HG02798 (cell line): ENCODE measurements at regions not wholly inside any gene's neighbourhood (a gene's known extent, or its start where the extent isn't known, plus 50 kb on each side); places are given as distances from the start of the nearest gene placed in this dataset.

Experiments
- ATAC-seq: cut with Tn5 transposase; IDR thresholded peaks from one replicate; pipeline ENCODE4 v1.9.1; 2021; ENCODE audit warnings: mild to moderate bottlenecking; ENCODE audit not compliant: unreplicated experiment, poor library complexity

DNA sequence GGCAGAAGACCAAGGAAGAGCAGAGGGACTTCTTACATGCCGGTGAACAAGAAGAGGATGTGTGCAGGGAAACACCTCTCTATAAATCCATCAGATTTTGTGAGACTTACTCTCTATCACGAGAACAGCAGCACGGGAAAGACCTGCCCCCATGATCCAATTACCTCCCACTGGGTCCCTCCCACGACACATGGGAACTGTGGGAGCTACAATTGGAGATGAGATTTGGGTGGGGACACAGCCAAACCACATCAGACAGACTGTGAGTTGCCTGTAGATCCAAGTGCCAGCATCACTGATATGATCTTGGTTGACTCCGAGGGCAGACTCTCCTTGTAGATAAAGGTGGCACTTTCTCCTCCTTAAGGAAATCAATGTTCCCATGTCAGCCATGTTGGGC is 414.8 kb upstream of the JARID2 start:
- no peak for ATAC-seq

DNA sequence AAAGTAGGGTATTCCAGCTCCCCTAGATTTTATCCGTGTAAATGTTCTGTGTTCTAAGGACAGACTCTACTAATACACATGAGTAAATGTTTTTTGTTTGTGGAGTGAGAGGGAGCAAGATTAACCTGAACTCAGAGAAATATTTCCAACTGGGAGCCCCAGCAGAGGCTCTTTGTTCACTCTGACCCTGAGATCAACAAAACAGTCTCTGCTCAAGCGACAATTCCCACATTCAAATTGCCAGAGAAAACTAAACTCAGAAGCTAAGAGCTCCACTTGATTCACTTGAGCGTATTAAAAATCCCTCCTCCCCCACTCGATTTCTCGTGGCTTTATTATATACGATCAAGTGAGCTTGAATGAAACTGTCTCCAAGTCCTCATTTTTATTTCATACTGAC is 413.9 kb upstream of the JARID2 start:
- no peak for ATAC-seq

DNA sequence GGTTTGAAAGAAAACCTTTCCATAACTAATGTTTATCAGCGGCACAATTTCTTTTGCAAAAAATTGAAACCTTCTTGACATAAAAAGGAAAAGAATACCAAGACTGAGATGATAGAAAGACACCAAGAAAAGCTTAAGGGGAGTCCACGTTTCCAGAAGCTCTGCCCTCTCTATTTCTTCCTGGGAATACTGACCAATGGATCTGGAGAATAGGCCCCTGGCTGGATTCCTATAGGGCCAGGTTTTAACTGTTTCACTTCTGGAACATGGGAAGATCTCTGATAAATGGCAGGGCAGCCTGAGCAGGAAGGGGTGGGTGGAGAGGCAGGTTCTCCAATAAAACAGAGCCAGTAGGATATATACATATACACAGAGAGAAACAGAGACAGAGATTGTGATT is 413.4 kb upstream of the JARID2 start:
- no peak for ATAC-seq

DNA sequence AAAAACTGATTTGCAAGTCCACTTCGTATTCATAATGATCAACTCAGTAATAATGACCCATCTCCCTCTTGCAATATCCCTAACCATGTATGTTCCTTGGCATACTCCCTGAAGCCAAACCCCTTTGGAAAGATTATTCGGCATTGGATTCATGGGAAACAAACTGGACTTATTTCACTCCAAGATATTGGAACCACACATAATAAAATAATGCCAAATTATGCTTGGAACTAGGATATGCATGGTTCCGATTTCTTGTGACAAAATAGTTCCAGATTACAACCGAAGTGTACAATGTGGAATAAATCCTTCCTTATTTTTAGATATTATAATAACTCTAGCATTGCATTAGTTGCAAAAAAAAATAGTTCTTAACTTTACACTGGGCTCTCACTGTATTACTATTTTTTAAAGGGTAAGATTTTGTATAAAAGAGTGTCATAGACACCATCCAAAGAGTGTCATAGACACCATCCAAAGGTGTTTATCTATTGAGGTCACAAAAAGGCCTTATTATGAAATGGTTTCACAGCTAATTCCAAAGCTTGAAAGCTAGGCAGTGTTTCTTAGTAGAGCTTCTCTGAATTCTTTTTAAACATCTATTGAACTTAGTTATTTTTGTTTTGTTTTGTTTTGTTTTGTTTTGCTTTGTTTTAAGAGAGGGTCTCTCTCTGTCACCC is 410.9 kb upstream of the JARID2 start:
- no peak for ATAC-seq

DNA sequence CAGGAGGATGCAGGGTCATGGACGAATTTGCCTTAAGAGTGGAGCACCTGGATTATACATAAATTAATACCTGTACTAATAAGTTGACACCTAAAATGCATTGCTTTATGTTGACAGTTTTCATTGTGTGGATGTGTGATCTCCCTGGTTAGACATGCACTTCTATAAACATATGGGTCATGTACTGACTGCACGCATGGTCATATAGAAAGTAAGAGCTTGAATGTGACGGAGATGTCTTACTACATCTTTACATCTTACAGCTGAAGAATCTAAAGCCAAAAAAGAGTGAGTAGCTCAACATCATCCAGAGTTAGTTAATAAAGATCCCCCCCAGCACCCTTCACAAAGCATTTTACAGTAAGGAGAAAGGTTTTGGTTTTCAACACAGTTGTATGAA is 408.4 kb upstream of the JARID2 start:
- ATAC-seq: no peak

DNA sequence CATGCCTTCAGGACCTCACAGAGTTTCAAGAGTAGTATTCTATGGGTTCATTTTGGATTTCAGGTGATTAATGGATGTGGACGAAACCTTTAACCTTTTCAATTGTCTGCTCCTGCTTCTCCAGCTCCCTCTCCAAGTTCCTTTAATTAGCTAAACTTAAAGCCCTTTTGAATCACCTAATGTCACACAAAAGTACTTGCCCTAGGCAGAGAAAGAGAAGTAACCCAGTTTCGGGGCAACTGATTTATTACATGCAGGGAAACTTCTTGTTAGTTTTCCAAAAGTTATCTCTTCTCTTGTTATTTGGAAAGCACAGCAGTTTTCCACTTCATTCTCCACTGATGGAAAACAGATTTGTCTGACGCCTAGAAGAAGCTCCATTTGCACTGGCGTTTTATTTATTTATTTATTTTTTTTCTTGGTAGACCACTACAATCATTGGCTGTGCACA is 407.7 kb upstream of the JARID2 start:
- ATAC-seq: no peak

DNA sequence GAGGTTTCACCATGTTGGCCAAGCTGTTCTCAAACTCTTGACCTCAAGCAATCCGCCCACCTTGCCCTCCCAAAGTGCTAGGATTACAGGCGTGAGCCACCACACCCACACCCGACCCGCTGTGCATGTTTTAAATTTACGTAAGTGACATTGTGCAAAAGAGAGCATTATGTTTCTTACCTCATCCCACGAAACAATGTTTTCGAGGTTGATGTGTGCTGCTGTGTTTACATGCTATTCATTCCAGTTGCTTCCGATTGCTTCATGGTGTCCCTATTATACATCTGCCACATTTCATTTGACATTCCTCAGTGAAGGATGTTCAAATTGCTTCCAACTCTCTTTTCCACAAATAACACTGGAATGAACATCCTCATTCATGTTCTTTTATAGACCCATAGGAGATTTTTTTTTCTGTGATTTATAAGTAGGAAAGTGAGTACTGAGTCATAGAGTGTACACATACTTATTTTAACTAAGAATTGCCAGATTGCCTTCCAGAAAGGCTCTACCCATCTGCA is 403.9 kb upstream of the JARID2 start:
- ATAC-seq: no peak

DNA sequence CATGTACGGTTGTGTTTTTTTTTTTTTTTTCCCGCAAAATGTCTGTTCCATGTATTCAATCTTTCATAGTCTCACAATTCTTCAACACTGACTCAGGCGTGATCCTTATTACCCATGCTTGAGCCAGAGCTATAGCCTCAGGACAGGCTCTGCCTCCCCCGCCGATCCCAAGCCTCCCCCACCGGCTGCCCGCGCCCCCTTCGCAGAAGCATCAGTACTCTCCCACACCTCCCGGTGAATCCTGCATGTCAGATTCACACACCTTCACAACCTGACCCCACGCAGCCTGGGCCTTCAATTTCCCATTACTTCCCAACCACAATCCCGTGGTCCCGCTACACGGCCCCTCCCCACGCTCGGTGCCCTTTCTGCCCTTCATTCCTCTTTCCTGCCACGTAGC is 401.5 kb upstream of the JARID2 start:
- no peak for ATAC-seq

DNA sequence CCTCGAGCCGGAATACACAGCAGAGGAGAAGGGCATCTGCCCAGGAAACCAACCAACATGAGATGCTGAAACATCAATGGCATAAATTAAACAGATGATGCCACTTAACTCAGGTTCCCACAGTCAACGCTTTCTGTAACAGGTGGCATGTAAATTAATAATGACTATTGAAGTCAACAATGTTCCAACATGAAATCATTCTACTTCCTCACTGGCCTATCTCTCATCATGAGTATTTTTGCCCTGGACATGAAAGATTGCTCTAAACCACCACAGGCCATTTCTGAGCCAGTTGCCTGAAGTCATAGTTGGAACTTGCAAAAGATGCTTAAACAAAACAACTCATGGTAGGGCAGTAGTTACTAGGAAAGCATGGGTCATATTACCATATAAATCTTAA is 397.9 kb upstream of the JARID2 start:
- ATAC-seq: no peak

DNA sequence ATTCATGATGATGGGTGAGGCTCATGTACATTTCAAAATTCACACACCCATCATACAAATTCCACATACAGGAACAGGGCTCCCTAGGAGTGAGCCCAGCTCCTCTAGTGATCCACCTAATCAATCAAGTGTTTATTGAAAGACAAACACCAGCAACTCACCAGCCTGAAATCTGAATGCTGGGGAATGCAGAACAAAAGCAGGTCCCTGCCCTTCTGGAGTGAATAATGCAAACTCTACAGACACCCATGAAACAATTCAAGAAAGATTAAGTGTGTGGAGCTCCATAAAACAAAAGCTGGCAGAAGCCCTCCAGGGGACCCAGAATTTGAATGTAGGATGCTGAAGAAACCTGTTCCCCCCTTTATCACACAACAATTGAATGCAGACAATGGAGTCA is 396.7 kb upstream of the JARID2 start:
- no peak for ATAC-seq

DNA sequence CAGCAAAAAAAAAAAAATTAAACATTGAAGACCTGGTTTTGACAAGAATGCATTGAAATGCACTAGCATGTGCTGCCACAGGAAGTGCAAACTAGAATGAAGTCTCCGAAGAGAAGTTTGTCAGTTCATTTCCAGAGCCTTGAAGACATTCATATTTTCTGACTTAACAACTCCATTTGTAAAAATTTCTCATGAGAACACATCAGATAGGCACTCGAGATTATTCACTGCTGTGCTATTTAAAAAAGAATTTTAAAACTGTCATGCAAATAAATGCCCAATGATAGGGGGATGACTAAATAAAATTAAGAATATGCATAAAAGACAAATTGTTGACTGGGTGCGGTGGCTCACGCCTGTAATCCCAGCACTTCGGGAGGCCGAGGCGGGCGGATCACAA is 394.6 kb upstream of the JARID2 start:
- no peak for ATAC-seq

DNA sequence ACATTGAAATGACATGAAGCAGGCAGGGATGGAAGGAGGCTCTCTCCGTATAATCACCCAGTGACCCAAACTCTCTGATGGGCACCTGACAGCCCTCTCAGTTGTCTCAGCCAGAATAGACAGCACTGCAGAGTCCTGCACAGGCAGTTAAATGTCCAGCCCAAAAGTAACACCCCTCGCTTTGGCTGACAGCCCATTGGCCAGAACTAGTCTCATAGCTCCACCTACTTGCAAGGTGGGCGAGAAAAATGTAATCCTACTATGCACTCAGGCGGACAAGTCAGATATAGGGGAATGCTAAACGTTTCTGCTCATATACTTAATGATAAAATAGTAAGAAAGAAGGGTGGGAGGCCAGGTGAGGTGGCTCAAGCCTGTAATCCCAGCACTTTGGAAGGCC is 393.5 kb upstream of the JARID2 start:
- ATAC-seq: no peak

DNA sequence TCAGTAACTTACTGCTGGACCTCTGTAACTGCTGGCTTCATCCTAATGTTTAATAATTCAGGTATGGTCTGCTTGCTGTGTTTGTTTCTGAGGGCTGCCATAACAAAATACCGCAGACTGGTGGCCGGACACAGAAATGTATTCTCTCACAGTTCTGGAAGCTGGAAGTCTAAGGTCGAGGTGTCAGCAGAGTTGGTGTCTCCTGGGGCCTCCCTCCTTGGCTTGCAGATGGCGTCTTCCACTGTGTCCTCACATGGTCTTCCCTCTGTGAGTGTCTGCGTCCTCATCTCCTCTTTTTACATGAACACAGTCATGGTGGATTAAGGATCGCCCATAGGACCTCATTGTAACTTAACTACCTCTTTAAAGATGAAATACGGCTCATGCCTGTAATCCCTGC is 389.7 kb upstream of the JARID2 start:
- ATAC-seq: no peak

DNA sequence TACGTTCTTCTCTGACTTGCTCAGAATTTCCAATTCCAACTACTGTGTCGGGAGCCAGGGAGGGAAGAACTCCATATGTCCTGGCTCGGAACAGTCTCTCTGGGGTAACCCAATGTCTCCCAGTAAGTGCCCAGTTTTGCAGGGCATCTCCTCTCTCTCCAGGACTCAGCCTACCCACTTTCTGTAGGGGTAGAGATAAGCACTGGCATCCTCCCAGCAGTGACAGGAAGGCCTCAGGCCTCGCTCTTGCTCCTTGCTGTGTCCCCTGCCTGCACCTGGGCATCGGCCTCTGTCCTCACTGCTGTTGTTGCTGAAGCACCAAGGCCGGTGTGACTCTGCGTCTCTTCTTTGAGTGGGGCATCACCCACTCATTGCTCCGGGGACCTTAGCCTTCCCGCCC is 388.9 kb upstream of the JARID2 start:
- no peak for ATAC-seq

DNA sequence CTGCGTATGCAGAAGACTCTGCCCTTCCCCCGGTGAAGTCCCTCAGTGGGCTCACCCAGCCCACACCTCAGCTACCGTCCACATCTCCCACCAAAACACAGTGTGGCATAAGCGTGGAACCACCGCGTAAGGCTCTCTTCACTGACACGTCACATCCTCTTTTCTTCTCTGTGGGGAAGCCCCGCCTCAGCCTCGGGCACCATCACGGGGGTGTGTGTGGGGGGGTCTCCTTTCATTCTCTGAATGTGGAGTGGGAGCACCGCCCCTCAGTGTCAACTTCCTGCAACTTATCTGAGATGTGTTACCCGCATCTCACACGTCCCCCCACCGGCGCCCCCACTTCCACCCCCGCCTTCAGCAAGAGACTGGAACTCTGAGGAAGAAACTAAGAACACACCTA is 388.4 kb upstream of the JARID2 start:
- ATAC-seq: no peak

DNA sequence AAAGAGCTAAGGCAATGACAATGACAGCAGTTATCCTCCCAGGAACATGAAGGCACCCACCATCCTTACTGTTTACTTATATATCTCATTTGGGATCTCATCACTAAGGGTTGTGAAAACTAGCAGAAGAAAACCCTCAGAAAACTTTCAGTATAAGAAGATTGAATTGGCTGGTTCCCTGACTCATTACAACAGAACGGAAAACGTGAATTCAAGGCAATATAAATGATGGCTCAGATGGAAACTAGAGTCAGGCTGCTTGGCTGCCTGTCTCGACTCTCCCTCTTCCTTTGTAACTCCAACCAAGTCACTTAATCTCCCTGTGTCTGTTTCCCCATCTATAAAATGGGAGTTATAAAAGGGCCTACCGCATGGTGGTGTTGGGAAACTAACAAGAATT is 387.1 kb upstream of the JARID2 start:
- ATAC-seq: no peak

DNA sequence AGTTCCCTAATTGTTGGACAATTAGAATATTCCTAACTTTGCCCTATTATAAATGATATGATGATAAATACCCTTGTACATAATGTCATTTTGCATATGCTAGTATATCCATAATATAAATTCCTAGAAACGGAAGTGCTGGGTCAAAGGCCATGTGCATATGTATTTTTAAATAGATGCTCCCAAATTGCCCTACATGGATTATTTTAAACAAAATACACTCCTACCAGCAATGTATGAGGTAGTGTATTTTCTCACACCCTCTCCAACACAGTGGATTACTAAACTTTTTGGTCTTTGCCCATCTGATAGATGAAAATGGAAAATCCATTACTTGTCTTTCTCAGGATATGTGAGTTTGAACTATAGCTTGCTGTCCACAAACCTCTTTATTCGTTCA is 385.1 kb upstream of the JARID2 start:
- ATAC-seq: no peak

DNA sequence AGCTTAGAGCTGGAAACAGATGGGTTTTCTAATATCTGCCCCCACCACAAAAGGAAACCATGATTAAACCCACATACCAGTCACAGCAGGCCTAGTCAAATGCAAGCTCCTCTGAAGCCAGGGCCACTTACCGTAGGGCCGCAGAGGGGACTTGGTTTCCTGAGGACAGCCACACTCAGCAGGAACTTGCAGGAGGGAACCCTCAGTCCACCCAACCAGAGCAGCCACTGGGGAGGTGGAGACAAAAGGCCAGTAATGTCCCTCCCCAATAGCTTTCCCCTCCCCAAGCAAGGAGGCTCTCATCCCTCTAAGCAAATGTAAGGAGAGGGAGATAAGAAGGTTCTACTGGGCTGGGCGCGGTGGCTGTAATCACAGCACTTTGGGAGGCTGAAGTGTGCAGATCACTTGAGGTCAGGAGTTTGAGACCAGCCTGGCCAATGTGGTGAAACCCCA is 384.4 kb upstream of the JARID2 start:
- ATAC-seq: no peak

DNA sequence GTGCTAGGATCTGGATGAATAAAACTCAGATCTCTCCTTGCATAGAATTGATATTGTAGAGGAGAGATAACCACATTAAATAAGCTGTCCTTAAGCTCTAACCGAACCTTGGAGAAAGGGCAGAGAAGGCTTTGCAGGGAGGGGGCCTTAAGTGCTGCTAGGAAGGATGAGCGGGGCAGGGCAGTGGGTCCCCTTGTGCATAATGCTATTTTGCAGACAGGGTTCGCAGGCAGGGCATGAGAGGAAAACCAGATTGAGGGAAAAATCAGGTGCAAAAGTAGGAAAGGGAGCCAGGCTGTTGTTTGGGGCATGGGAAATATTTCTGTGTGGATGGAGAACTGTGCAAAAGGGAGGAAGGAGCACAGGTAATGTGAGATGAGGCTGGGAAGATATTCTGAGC is 383.0 kb upstream of the JARID2 start:
- no peak for ATAC-seq

DNA sequence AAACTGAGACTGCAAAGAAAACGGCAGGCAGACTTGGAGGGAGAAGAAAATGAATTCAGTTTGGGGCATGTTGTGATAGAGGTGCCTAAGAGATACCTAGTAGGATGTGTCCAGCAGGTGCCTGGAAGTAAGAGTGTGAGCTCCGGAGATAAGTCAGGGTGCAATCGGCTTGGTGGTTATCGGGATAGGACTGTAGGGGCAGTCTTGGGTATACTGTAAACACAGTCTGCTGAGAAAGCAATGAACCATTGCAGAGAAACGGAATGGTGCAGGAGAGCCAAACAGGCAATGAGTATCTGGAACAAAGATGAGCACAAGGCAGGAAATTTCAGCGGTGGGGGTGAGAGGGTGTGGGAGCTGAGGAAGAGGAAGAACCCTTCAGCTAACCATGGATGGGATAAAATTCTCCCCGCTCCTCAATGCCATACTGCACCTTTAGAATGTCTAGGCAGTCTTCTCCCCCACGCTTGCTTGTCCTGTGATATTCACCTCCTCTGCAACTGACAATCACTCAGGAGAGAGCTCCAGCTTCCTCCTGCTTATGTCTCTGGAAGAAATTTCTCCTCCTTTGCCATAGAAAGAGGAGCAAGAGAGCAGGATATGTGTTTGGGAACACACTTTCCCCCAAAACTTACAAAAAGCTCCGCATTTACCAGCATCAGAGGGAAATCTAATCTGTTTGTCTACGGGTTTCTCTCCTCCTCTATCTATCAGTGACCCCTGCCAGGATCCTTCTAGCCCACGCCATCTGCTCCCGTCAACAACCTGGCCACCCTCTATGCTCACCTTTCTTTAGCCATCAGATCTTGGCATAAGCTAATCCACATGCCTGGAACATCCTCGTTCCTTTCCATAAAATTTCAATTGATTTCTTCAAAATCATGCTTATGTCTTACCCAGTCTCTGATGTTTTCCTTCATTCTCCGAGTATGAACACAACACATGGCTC is 381.7 kb upstream of the JARID2 start:
- ATAC-seq: no peak

DNA sequence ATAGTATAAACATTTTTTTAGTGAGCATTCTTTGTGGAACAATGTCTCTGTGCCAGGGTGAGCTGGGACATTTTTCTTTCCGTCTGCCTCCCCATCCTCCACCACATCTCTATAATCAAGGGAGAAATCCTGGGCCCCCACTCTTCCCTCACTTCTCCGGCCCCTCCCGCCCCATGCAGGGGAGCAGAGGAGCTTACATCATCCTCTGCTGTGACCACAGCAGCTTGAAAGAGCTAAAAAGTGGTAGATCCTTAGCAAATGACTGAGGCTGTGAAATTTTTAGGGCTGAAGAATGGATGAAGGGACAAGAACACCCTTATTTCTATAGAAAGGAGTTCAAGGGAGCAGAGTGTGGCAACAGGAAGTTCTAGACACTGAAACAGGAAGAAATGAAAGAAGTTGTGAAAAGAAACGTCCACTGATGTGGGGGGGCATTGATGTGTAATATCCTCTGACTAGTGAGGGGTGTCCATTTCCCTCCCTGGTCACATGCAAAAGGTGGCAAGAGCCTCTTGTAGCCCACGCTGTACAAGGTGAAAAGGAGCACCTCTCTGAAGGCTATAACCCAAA is 380.3 kb upstream of the JARID2 start:
- no peak for ATAC-seq
